HepG2 (cell line): ENCODE measurements at regions not wholly inside any gene's neighbourhood (a gene's known extent, or its start where the extent isn't known, plus 50 kb on each side); places are given as distances from the start of the nearest gene placed in this dataset.

ENCODE experiments used
- ATAC-seq: fragments of 200-7000 bp; cut with Tn5 transposase; 3 replicates; pipeline ENCODE4 v1.9.1; 2020; ENCODE audit warnings: mild to moderate bottlenecking, moderate library complexity
- BruUV-seq: library from RNA; stranded (reverse); fragments of 400-500 nt; replicated peaks from 2 replicates; lab custom pipeline; 2021; lab: Mats Ljungman, UMichigan
- CTCF ChIA-PET: fragments of 300-600 bp; formaldehyde crosslinking; extraction: SDS; loops from one replicate; lab custom pipeline; 2021; ENCODE audit warnings: low total read pairs, inconsistent platforms, low intra/inter-chr PET ratio; lab: Yijun Ruan, JAX
- POLR2A ChIA-PET: fragments of 350-600 bp; sonication (Branson Sonifier 250); formaldehyde crosslinking; loops from one replicate; lab custom pipeline; 2020; ENCODE audit warnings: antibody characterized with exemption, inconsistent platforms; lab: Yijun Ruan, JAX
- DNase-seq: peaks from one replicate; pipeline ENCODE4 v3.0.0-alpha.2; 2015; ENCODE audit warnings: low spot score
- FAIRE-seq: peaks from 3 replicates; lab custom pipeline; 2011; peaks lifted over from hg19 to GRCh38; lab: Jason Lieb, UNC
- H2AFZ ChIP-seq: one replicate; pipeline ENCODE4 v1.6.1; 2011; ENCODE audit warnings: low read length, inconsistent platforms
- H3K27ac ChIP-seq: fragments of 300-600 bp; 3 replicates; pipeline ENCODE4 v1.8.0; 2011; ENCODE audit warnings: mixed run types, mild to moderate bottlenecking, mixed read lengths, low read length, inconsistent platforms; ENCODE audit not compliant: insufficient read depth; ENCODE audit errors: extremely low read length
- H3K27me3 ChIP-seq, 2 experiments: fragments of 200-600 bp in 1 of 2; 2 replicates in 1 of 2; 3 replicates in 1 of 2; pipeline versions ENCODE4 v1.6.0 to v1.8.0; 2011; ENCODE audit warnings: low read length in 2 of 2, mild to moderate bottlenecking in 2 of 2, moderate library complexity in 2 of 2, inconsistent platforms in 1 of 2; ENCODE audit not compliant: insufficient read depth in 2 of 2, control insufficient read depth in 1 of 2
- H3K36me3 ChIP-seq, 2 experiments: fragments of 200-600 bp in 1 of 2; replicated peaks in 1 of 2; 2 replicates in 1 of 2; 3 replicates in 1 of 2; pipeline versions ENCODE4 v1.5.1 to v1.8.0; 2011; ENCODE audit warnings: low read length in 2 of 2, inconsistent platforms in 1 of 2; ENCODE audit not compliant: insufficient read depth in 2 of 2, control insufficient read depth in 1 of 2
- H3K4me1 ChIP-seq: 2 replicates; pipeline ENCODE4 v1.5.1; 2012; ENCODE audit warnings: low read length, inconsistent platforms; ENCODE audit not compliant: insufficient read depth
- H3K4me2 ChIP-seq: 2 replicates; pipeline ENCODE4 v1.6.0; 2011; ENCODE audit warnings: low read depth, low read length, inconsistent platforms
- H3K4me3 ChIP-seq, 3 experiments: fragments of 200-600 bp in 1 of 3; sonication (generic), shearing (Covaris generic) in 1 of 3; replicated peaks in 1 of 3; 2 replicates each; pipeline ENCODE4 v1.5.1; 2011 to 2016; ENCODE audit warnings: low read length in 3 of 3, inconsistent platforms in 2 of 3, low read depth in 2 of 3, mild to moderate bottlenecking in 2 of 3, control low read depth in 1 of 3, mixed read lengths in 1 of 3; ENCODE audit not compliant: insufficient read depth in 1 of 3
- H3K79me2 ChIP-seq: one replicate; pipeline ENCODE4 v1.6.1; 2011; ENCODE audit warnings: low read length, inconsistent platforms; ENCODE audit not compliant: insufficient read depth
- H3K9ac ChIP-seq: 2 replicates; pipeline ENCODE4 v1.6.0; 2011; ENCODE audit warnings: mild to moderate bottlenecking, low read depth, low read length, inconsistent platforms; ENCODE audit not compliant: insufficient read depth
- H3K9me3 ChIP-seq: 2 replicates; pipeline ENCODE4 v1.5.1; 2012; ENCODE audit warnings: mild to moderate bottlenecking, low read length
- H4K20me1 ChIP-seq: 2 replicates; pipeline ENCODE4 v1.6.0; 2011; ENCODE audit warnings: inconsistent platforms, mild to moderate bottlenecking, low read length, moderate library complexity; ENCODE audit not compliant: insufficient read depth
- POGZ ChIP-seq: sonication (generic); formaldehyde crosslinking; IDR thresholded peaks from 2 replicates; pipeline ENCODE4 v1.4.0; 2020; ENCODE audit warnings: mild to moderate bottlenecking, missing genetic modification reagents
- STAG1 ChIP-seq: sonication (generic); formaldehyde crosslinking; IDR thresholded peaks from 2 replicates; pipeline ENCODE4 v1.4.0; 2020; ENCODE audit warnings: missing genetic modification reagents
- TBL1XR1 ChIP-seq: fragments of 150-350 bp; IDR thresholded peaks from 2 replicates; pipeline ENCODE4 v1.6.1; 2014; ENCODE audit warnings: borderline replicate concordance, low read length; ENCODE audit not compliant: partially characterized antibody
- ZFP36L1 ChIP-seq: sonication (generic); formaldehyde crosslinking; IDR thresholded peaks from 2 replicates; pipeline ENCODE4 v1.8.0; 2022; ENCODE audit warnings: mild to moderate bottlenecking, missing genetic modification reagents, moderate library complexity
- ZNF225 ChIP-seq: sonication (generic); formaldehyde crosslinking; IDR thresholded peaks from 2 replicates; pipeline ENCODE4 v1.4.0; 2020; ENCODE audit warnings: mild to moderate bottlenecking, missing genetic modification reagents
- ZNF557 ChIP-seq: sonication (generic); formaldehyde crosslinking; IDR thresholded peaks from 2 replicates; pipeline ENCODE4 v1.4.0; 2020; ENCODE audit warnings: missing genetic modification reagents
- WGBS: methylation state at CpG from one replicate; pipeline ENCODE4 v1.1.6; 2017; ENCODE audit warnings: low lambda C conversion rate; 5-methylcytosine and 5-hydroxymethylcytosine counted together
- in situ Hi-C: cut with HindIII; loops from 2 replicates; pipeline ENCODE4 v1.10.0; 2017; ENCODE audit warnings: low pct_unique_long_range_greater_than_20kb; ENCODE audit not compliant: extremely low pct_ligation_motif_present
- intact Hi-C: fragments of 100-400 bp; cut with micrococcal nuclease; formaldehyde crosslinking; loops from one replicate; pipeline ENCODE4 v1.10.0; 2022; ENCODE audit not compliant: unreplicated experiment
- TF ChIP-seq, protein P1 (sequence below): sonication (generic); formaldehyde crosslinking; IDR thresholded peaks from 2 replicates; pipeline ENCODE4 v1.4.0; 2020; ENCODE audit warnings: missing genetic modification reagents, mild to moderate bottlenecking, borderline replicate concordance
- TF ChIP-seq, protein P2 (sequence below): sonication (generic); formaldehyde crosslinking; IDR thresholded peaks from 2 replicates; pipeline ENCODE4 v1.4.0; 2020; ENCODE audit warnings: missing genetic modification reagents

DNA sequence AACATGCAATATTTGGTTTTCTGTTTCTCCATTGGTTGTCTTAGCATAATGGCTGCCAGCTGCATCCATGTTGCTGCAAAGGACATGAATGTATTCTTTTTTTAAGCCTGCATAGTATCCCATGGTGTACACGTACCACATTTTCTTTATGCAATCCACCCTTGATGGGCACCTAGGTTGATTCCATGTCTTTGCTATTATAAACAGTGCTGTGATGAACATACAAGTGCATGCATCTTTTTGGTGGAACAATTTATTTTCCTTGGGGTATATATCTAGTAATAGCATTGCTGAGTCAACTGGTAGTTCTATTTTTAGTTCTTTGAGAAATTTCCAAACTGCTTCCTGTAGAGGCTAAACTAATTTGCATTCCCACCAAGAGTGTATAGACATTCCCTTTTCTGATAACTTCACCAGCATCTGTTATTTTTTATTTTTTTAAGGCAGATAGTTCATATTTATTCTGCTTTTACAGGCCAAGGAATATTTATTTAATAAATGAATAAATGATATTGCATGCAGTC lies 62.4 kb upstream of the NPHP3 start:
- in situ Hi-C loops: no loop called here
- Histone ChIP-seq H4K20me1 (no peaks in the 10 kb centered on the region), H3K4me3 (no peak overlapping the region), H2AFZ (no peak overlapping the region), H3K27me3 (no peaks in the 10 kb centered on the region; a peak in 1 of 5 replicates), H3K36me3 (no peaks in the 10 kb centered on the region), H3K79me2 (no peaks in the 10 kb centered on the region), H3K4me1 (no peaks in the 10 kb centered on the region), H3K9me3 (no peaks in the 10 kb centered on the region), H3K27ac (no peak overlapping the region), H3K9ac (no peak overlapping the region), H3K4me2 (no peak overlapping the region)
- WGBS: 0% methylated on average over 1 of the region's 1 CpG
- FAIRE-seq (no peak), DNase-seq (no peak), ATAC-seq (no peak)
- CTCF ChIA-PET: no interaction called here
- BruUV-seq: no TSS peak
- intact Hi-C loops: no loop called here
- TF ChIP-seq STAG1 (CRISPR knock-in tag) (no peak), ZNF225 (no peak), ZFP36L1 (CRISPR knock-in tag) (no peak), POGZ (no peak), TBL1XR1 (no peak), ZNF557 (CRISPR knock-in tag) (no peak)
- TF ChIP-seq, protein P1, sequence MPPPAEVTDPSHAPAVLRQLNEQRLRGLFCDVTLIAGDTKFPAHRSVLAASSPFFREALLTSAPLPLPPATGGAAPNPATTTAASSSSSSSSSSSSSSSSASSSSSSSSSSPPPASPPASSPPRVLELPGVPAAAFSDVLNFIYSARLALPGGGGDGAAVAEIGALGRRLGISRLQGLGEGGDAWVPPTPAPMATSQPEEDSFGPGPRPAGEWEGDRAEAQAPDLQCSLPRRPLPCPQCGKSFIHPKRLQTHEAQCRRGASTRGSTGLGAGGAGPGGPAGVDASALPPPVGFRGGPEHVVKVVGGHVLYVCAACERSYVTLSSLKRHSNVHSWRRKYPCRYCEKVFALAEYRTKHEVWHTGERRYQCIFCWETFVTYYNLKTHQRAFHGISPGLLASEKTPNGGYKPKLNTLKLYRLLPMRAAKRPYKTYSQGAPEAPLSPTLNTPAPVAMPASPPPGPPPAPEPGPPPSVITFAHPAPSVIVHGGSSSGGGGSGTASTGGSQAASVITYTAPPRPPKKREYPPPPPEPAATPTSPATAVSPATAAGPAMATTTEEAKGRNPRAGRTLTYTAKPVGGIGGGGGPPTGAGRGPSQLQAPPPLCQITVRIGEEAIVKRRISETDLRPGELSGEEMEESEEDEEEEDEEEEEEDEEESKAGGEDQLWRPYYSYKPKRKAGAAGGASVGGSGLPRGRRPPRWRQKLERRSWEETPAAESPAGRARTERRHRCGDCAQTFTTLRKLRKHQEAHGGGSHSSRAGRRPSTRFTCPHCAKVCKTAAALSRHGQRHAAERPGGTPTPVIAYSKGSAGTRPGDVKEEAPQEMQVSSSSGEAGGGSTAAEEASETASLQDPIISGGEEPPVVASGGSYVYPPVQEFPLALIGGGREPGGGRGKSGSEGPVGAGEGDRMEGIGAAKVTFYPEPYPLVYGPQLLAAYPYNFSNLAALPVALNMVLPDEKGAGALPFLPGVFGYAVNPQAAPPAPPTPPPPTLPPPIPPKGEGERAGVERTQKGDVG (CRISPR knock-in tag): no peak
- TF ChIP-seq, protein P2, sequence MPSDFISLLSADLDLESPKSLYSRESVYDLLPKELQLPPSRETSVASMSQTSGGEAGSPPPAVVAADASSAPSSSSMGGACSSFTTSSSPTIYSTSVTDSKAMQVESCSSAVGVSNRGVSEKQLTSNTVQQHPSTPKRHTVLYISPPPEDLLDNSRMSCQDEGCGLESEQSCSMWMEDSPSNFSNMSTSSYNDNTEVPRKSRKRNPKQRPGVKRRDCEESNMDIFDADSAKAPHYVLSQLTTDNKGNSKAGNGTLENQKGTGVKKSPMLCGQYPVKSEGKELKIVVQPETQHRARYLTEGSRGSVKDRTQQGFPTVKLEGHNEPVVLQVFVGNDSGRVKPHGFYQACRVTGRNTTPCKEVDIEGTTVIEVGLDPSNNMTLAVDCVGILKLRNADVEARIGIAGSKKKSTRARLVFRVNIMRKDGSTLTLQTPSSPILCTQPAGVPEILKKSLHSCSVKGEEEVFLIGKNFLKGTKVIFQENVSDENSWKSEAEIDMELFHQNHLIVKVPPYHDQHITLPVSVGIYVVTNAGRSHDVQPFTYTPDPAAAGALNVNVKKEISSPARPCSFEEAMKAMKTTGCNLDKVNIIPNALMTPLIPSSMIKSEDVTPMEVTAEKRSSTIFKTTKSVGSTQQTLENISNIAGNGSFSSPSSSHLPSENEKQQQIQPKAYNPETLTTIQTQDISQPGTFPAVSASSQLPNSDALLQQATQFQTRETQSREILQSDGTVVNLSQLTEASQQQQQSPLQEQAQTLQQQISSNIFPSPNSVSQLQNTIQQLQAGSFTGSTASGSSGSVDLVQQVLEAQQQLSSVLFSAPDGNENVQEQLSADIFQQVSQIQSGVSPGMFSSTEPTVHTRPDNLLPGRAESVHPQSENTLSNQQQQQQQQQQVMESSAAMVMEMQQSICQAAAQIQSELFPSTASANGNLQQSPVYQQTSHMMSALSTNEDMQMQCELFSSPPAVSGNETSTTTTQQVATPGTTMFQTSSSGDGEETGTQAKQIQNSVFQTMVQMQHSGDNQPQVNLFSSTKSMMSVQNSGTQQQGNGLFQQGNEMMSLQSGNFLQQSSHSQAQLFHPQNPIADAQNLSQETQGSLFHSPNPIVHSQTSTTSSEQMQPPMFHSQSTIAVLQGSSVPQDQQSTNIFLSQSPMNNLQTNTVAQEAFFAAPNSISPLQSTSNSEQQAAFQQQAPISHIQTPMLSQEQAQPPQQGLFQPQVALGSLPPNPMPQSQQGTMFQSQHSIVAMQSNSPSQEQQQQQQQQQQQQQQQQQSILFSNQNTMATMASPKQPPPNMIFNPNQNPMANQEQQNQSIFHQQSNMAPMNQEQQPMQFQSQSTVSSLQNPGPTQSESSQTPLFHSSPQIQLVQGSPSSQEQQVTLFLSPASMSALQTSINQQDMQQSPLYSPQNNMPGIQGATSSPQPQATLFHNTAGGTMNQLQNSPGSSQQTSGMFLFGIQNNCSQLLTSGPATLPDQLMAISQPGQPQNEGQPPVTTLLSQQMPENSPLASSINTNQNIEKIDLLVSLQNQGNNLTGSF: no peak
- POLR2A ChIA-PET: no interaction called here
